ENCODE measurements at regions not wholly inside any gene's neighbourhood (a gene's known extent, or its start where the extent isn't known, plus 50 kb on each side); places are given as distances from the start of the nearest gene placed in this dataset.

- no peak overlapping the region for H3K27ac ChIP-seq (ENCODE audit: low read length in 2 of 2)
- no peak overlapping the region for H3K9ac ChIP-seq (ENCODE audit: low read length)
- Mint-ChIP-seq H3K9me3 (ENCODE audit: insufficient read depth) (peaks cover 6% of the 10 kb centered on the region), H3K4me3 (no peak overlapping the region), H3K4me1 (no peaks in the 10 kb centered on the region), H3K27ac (no peak overlapping the region), H3K27me3 (no peaks in the 10 kb centered on the region)
- no peak for DNase-seq
- H3K4me3 ChIP-seq (ENCODE audit: control extremely low read depth in 1 of 5, extremely low read depth in 1 of 5, insufficient read depth in 1 of 5, low read depth in 2 of 5, low read length in 4 of 5): no peak overlapping the region
- H3K9me3 ChIP-seq (ENCODE audit: control extremely low read depth in 1 of 3, control insufficient read depth in 2 of 3, insufficient read depth in 1 of 3, low read length in 2 of 3): peaks cover 0 to 3% (median 0%) of the 10 kb centered on the region in 3 donors
- WGBS (ENCODE audit: insufficient coverage): 100% methylated on average over 1 of the region's 2 CpGs
- POLR2A ChIA-PET: no interaction called here
- H2AFZ ChIP-seq (ENCODE audit: insufficient read depth, low read depth, low read length, poor library complexity, severe bottlenecking): no peak overlapping the region
- CTCF ChIA-PET: no interaction called here
- H4K20me1 ChIP-seq (ENCODE audit: control insufficient read depth, insufficient read depth, low read length, poor library complexity, severe bottlenecking): no peaks in the 10 kb centered on the region
- no peaks in the 10 kb centered on the region for H3K4me1 ChIP-seq (ENCODE audit: control insufficient read depth in 2 of 2, insufficient read depth in 2 of 2, low read length in 2 of 2)
- ATAC-seq (ENCODE audit: low read depth): no peak
- H3K79me2 ChIP-seq (ENCODE audit: control insufficient read depth, insufficient read depth, low read length): no peaks in the 10 kb centered on the region
- H3K27me3 ChIP-seq (replicated peaks in 1 of 4; ENCODE audit: control extremely low read depth in 1 of 4, control insufficient read depth in 3 of 4, insufficient read depth in 4 of 4, low read length in 3 of 4): no peaks in the 10 kb centered on the region
- intact Hi-C loops (cut with micrococcal nuclease): no loop called here
- H3K36me3 ChIP-seq (replicated peaks in 1 of 2; ENCODE audit: control extremely low read depth in 1 of 2, control insufficient read depth in 1 of 2, extremely low read depth in 1 of 2, insufficient read depth in 2 of 2, low read length in 1 of 2): no peaks in the 10 kb centered on the region
- no peak overlapping the region for H3K4me2 ChIP-seq (replicated peaks; ENCODE audit: low read depth, low read length, poor library complexity, severe bottlenecking)
- TF ChIP-seq EZH2 (IDR thresholded peaks at IDR 0.05; ENCODE audit: borderline replicate concordance, insufficient read depth, low read depth, low read length, poor library complexity, severe bottlenecking): no peak
- TF ChIP-seq, protein P1, sequence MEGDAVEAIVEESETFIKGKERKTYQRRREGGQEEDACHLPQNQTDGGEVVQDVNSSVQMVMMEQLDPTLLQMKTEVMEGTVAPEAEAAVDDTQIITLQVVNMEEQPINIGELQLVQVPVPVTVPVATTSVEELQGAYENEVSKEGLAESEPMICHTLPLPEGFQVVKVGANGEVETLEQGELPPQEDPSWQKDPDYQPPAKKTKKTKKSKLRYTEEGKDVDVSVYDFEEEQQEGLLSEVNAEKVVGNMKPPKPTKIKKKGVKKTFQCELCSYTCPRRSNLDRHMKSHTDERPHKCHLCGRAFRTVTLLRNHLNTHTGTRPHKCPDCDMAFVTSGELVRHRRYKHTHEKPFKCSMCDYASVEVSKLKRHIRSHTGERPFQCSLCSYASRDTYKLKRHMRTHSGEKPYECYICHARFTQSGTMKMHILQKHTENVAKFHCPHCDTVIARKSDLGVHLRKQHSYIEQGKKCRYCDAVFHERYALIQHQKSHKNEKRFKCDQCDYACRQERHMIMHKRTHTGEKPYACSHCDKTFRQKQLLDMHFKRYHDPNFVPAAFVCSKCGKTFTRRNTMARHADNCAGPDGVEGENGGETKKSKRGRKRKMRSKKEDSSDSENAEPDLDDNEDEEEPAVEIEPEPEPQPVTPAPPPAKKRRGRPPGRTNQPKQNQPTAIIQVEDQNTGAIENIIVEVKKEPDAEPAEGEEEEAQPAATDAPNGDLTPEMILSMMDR (IDR thresholded peaks at IDR 0.05): no peak
Measured at GRCh38 chr5:106331415-106331814, 1339.3 kb downstream of the EFNA5 start.

GRCh38 chr5:106324356-106324755 is 1346.4 kb downstream of the EFNA5 start:
- no peak for DNase-seq
- H4K20me1 ChIP-seq (ENCODE audit: control insufficient read depth, insufficient read depth, low read length, poor library complexity, severe bottlenecking): no peaks in the 10 kb centered on the region
- H3K9ac ChIP-seq (ENCODE audit: low read length): no peak overlapping the region
- Mint-ChIP-seq H3K4me3 (no peak overlapping the region), H3K27me3 (no peaks in the 10 kb centered on the region), H3K9me3 (ENCODE audit: insufficient read depth) (peaks cover 5% of the 10 kb centered on the region), H3K4me1 (no peaks in the 10 kb centered on the region), H3K27ac (no peak overlapping the region)
- H3K27me3 ChIP-seq (replicated peaks in 1 of 4; ENCODE audit: control extremely low read depth in 1 of 4, control insufficient read depth in 3 of 4, insufficient read depth in 4 of 4, low read length in 3 of 4): no peaks in the 10 kb centered on the region
- WGBS (ENCODE audit: insufficient coverage): 83% methylated on average over 1 of the region's 2 CpGs
- H3K4me1 ChIP-seq (ENCODE audit: control insufficient read depth in 2 of 2, insufficient read depth in 2 of 2, low read length in 2 of 2): no peaks in the 10 kb centered on the region
- no peak overlapping the region for H3K27ac ChIP-seq (ENCODE audit: low read length in 2 of 2)
- H3K4me3 ChIP-seq (ENCODE audit: control extremely low read depth in 1 of 5, extremely low read depth in 1 of 5, insufficient read depth in 1 of 5, low read depth in 2 of 5, low read length in 4 of 5): no peak overlapping the region
- ChIA-PET POLR2A (no interaction called here), CTCF (no interaction called here)
- H3K4me2 ChIP-seq (replicated peaks; ENCODE audit: low read depth, low read length, poor library complexity, severe bottlenecking): no peak overlapping the region
- ATAC-seq (ENCODE audit: low read depth): no peak
- no peak overlapping the region for H2AFZ ChIP-seq (ENCODE audit: insufficient read depth, low read depth, low read length, poor library complexity, severe bottlenecking)
- no peaks in the 10 kb centered on the region for H3K36me3 ChIP-seq (replicated peaks in 1 of 2; ENCODE audit: control extremely low read depth in 1 of 2, control insufficient read depth in 1 of 2, extremely low read depth in 1 of 2, insufficient read depth in 2 of 2, low read length in 1 of 2)
- TF ChIP-seq, protein P1 (IDR thresholded peaks at IDR 0.05): no peak
- intact Hi-C loops (cut with micrococcal nuclease): no loop called here
- H3K9me3 ChIP-seq (ENCODE audit: control extremely low read depth in 1 of 3, control insufficient read depth in 2 of 3, insufficient read depth in 1 of 3, low read length in 2 of 3): peaks cover 0 to 3% (median 0%) of the 10 kb centered on the region in 3 donors
- H3K79me2 ChIP-seq (ENCODE audit: control insufficient read depth, insufficient read depth, low read length): no peaks in the 10 kb centered on the region
